Posterior vena cava (tissue), 2 donors: ENCODE measurements at regions not wholly inside any gene's neighbourhood (a gene's known extent, or its start where the extent isn't known, plus 50 kb on each side); places are given as distances from the start of the nearest gene placed in this dataset.

Source experiments
- DNase-seq: peaks from one replicate; pipeline ENCODE4 v3.0.0-alpha.2; 2020; ENCODE audit warnings: low spot score
- intact Hi-C, 2 donors: fragments of 100-400 bp; cut with DNase I; formaldehyde crosslinking; loops; one replicate each; pipeline versions ENCODE4 v1.14.1 to v1.14.2; 2022 to 2023
- donor health status: DM: yes; HTN: yes; CAD: no.
- donor health status: DM: yes; HTN: yes; CAD: no.

DNA sequence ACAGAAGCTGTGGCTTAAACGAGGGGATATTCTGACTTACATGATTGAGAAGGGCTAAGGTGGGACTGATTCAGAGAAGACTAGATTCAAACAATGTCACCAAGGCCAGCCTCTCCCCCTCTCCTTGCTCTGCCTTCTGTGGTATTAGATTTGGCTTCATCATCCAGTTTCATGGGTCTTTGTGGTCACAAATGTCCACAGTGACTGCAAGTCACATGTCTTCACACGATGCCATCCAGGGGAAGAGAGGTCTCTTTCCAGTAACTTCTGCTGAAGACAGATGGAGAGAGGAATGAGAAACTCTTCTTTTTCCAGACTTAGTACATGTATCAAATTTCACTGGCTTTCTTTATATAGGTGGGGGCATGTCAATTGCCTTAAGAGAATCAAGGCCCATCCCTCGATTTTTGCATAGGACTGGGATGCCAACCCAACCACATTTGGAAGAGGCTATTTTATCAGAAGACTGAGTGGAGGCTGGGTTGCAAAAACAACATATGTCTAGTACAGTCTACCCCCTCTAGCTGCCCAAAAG is 57.3 kb upstream of the HNF1B start:
- no peak for DNase-seq
- intact Hi-C loops = no loop called here

DNA sequence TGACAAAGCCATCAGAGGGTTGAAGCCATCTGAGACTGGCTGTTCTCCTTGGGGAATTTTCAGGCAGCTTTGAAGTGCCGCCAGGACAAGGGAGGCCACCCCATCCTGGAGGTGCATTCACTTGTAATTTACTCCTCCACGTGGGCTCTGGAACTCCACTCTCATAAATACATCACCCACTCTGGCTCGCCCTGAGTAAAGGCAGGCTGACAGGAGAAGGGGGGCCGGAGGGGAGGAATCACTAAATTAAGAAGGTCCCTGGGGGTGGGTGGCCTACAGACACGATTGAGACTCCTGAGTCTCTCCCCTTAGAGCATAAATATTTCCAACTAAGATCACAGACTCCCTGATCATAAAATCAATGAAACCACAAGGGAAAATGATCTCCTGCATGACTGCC is 56.3 kb upstream of the HNF1B start:
- intact Hi-C loops = no loop called here

DNA sequence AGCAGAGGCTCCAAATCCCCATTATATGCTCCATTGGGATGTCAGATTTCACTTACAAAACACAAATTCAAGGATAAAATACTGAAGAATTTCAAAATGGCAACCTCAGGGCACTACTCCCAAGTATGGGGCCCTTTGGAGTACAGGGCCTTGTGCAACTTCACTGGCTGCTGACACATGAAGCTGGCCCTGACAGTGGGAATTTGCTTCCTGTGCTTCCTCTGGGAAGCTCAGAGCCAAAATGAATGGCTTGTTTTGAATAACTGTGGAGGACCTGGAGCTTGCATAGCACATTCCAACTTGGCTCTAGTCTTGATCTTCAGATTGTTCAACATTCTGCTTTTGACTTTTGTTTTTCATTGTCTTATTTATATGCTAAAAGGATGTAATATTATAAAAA is 52.3 kb upstream of the HNF1B start:
- intact Hi-C loops = no loop called here
- DNase-seq = no peak

More for the DNA sequence above, 56.3 kb upstream of the HNF1B start:
- no peak for DNase-seq

GRCh38 chr17:37796076-37796475 is 51.2 kb upstream of the HNF1B start:
- DNase-seq = no peak
- intact Hi-C loops = no loop called here
